H9 (cell line): ENCODE measurements at regions not wholly inside any gene's neighbourhood (a gene's known extent, or its start where the extent isn't known, plus 50 kb on each side); places are given as distances from the start of the nearest gene placed in this dataset.

Experiments
- DNase-seq: peaks from one replicate; pipeline ENCODE4 v3.0.0-alpha.2; 2017
- H2AFZ ChIP-seq: one replicate; pipeline ENCODE4 v1.6.1; 2013; ENCODE audit warnings: mild to moderate bottlenecking, low read length, control low read depth, moderate library complexity
- H2AK5ac ChIP-seq: 2 replicates; pipeline ENCODE4 v1.6.1; 2013; ENCODE audit warnings: low read length, control low read depth, mixed read lengths; ENCODE audit not compliant: insufficient read length
- H2BK120ac ChIP-seq: one replicate; pipeline ENCODE4 v1.6.1; 2013; ENCODE audit warnings: low read depth, mild to moderate bottlenecking, low read length, control low read depth, inconsistent platforms; ENCODE audit not compliant: poor library complexity, severe bottlenecking
- H2BK12ac ChIP-seq: 2 replicates; pipeline ENCODE4 v1.6.1; 2013; ENCODE audit warnings: low read length, control low read depth, mixed read lengths, low read depth; ENCODE audit not compliant: insufficient read length
- H2BK15ac ChIP-seq: 2 replicates; pipeline ENCODE4 v1.6.1; 2013; ENCODE audit warnings: low read depth, low read length, control low read depth
- H2BK20ac ChIP-seq: one replicate; pipeline ENCODE4 v1.6.1; 2013; ENCODE audit warnings: low read depth, mild to moderate bottlenecking, low read length, control low read depth, inconsistent platforms; ENCODE audit not compliant: poor library complexity, severe bottlenecking
- H2BK5ac ChIP-seq: 2 replicates; pipeline ENCODE4 v1.6.1; 2013; ENCODE audit warnings: low read length, control low read depth, mixed read lengths; ENCODE audit not compliant: insufficient read length
- H3K14ac ChIP-seq: 2 replicates; pipeline ENCODE4 v1.6.1; 2013; ENCODE audit warnings: low read length, control low read depth; ENCODE audit not compliant: insufficient read depth
- H3K18ac ChIP-seq: 2 replicates; pipeline ENCODE4 v1.6.1; 2013; ENCODE audit warnings: low read depth, mild to moderate bottlenecking, mixed read lengths, low read length, control low read depth; ENCODE audit not compliant: insufficient read length
- H3K23ac ChIP-seq: 2 replicates; pipeline ENCODE4 v1.6.1; 2013; ENCODE audit warnings: low read length, control low read depth, mixed read lengths, low read depth; ENCODE audit not compliant: insufficient read length
- H3K23me2 ChIP-seq: 2 replicates; pipeline ENCODE4 v1.6.1; 2013; ENCODE audit warnings: low read depth, mild to moderate bottlenecking, mixed read lengths, low read length, control low read depth; ENCODE audit not compliant: insufficient read length, poor library complexity, severe bottlenecking
- H3K27ac ChIP-seq: 2 replicates; pipeline ENCODE4 v1.5.1; 2013; ENCODE audit warnings: low read length, control low read depth, mixed read lengths, low read depth; ENCODE audit not compliant: insufficient read length
- H3K27me3 ChIP-seq: 2 replicates; pipeline ENCODE4 v1.6.1; 2013; ENCODE audit warnings: low read length, control low read depth, inconsistent platforms; ENCODE audit not compliant: insufficient read depth
- H3K4ac ChIP-seq: 2 replicates; pipeline ENCODE4 v1.6.1; 2013; ENCODE audit warnings: low read depth, mild to moderate bottlenecking, control low read depth, inconsistent platforms, low read length, moderate library complexity
- H3K4me1 ChIP-seq: 2 replicates; pipeline ENCODE4 v1.6.1; 2013; ENCODE audit warnings: low read length, control low read depth, inconsistent platforms; ENCODE audit not compliant: insufficient read depth
- H3K4me2 ChIP-seq: 2 replicates; pipeline ENCODE4 v1.6.1; 2013; ENCODE audit warnings: low read length, control low read depth, mixed read lengths; ENCODE audit not compliant: insufficient read length, insufficient read depth
- H3K56ac ChIP-seq: 2 replicates; pipeline ENCODE4 v1.6.1; 2013; ENCODE audit warnings: low read depth, mild to moderate bottlenecking, mixed read lengths, low read length, control low read depth; ENCODE audit not compliant: insufficient read length
- H3K79me1 ChIP-seq: 2 replicates; pipeline ENCODE4 v1.6.1; 2013; ENCODE audit warnings: low read depth, mild to moderate bottlenecking, moderate library complexity, low read length, control low read depth, inconsistent platforms; ENCODE audit not compliant: insufficient read depth, poor library complexity, severe bottlenecking
- H3K79me2 ChIP-seq: 2 replicates; pipeline ENCODE4 v1.6.1; 2013; ENCODE audit warnings: low read length, control low read depth, inconsistent platforms; ENCODE audit not compliant: insufficient read depth
- H3K9ac ChIP-seq: 2 replicates; pipeline ENCODE4 v1.6.1; 2013; ENCODE audit warnings: low read length, control low read depth, mixed read lengths; ENCODE audit not compliant: insufficient read length; ENCODE audit errors: extremely low read depth
- H3K9me3 ChIP-seq: one replicate; pipeline ENCODE4 v1.6.1; 2013; ENCODE audit warnings: low read depth, low read length, inconsistent platforms; ENCODE audit not compliant: control insufficient read depth
- H3T11ph ChIP-seq: one replicate; pipeline ENCODE4 v1.6.1; 2013; ENCODE audit warnings: mild to moderate bottlenecking, low read length, control low read depth, inconsistent platforms
- H4K20me1 ChIP-seq: one replicate; pipeline ENCODE4 v1.6.1; 2013; ENCODE audit not compliant: control insufficient read depth, insufficient read length, insufficient read depth
- H4K5ac ChIP-seq: 2 replicates; pipeline ENCODE4 v1.6.1; 2013; ENCODE audit warnings: low read depth, mild to moderate bottlenecking, mixed read lengths, low read length, control low read depth; ENCODE audit not compliant: insufficient read length
- H4K8ac ChIP-seq: replicated peaks from 2 replicates; pipeline ENCODE4 v1.6.1; 2013; ENCODE audit warnings: low read length, control low read depth, mixed read lengths, low read depth; ENCODE audit not compliant: insufficient read length
- H4K91ac ChIP-seq: 2 replicates; pipeline ENCODE4 v1.6.1; 2013; ENCODE audit warnings: low read depth, mild to moderate bottlenecking, moderate library complexity, mixed read lengths, low read length, control low read depth; ENCODE audit not compliant: insufficient read length
- H3K27ac Mint-ChIP-seq, 3 experiments: 2 replicates in 2 of 3; 3 replicates in 1 of 3; pipeline ENCODE4 v1.8.0; 2020 to 2021; ENCODE audit warnings: mixed read lengths in 3 of 3, mild to moderate bottlenecking in 1 of 3, moderate library complexity in 1 of 3
- H3K27me3 Mint-ChIP-seq: 2 replicates; pipeline ENCODE4 v1.8.0; 2021; ENCODE audit warnings: low read depth, mild to moderate bottlenecking, moderate library complexity, mixed read lengths
- H3K36me3 Mint-ChIP-seq, 3 experiments: 2 replicates in 2 of 3; 3 replicates in 1 of 3; pipeline ENCODE4 v1.8.0; 2020 to 2021; ENCODE audit warnings: low read depth in 3 of 3, mixed read lengths in 3 of 3; ENCODE audit not compliant: insufficient read depth in 1 of 3
- H3K4me1 Mint-ChIP-seq, 2 experiments: 2 replicates each; pipeline ENCODE4 v1.8.0; 2020; ENCODE audit warnings: mixed read lengths in 2 of 2
- H3K4me3 Mint-ChIP-seq, 2 experiments: 2 replicates in 1 of 2; 3 replicates in 1 of 2; pipeline ENCODE4 v1.8.0; 2020 to 2021; ENCODE audit warnings: mild to moderate bottlenecking in 2 of 2, mixed read lengths in 2 of 2, moderate library complexity in 1 of 2
- H3K9me3 Mint-ChIP-seq, 2 experiments: 2 replicates in 1 of 2; 3 replicates in 1 of 2; pipeline ENCODE4 v1.8.0; 2020; ENCODE audit warnings: mild to moderate bottlenecking in 2 of 2, mixed read lengths in 2 of 2, moderate library complexity in 1 of 2
- WGBS: extraction: QIAGEN DNeasy Blood & Tissue Kit; methylation state at CpG from one replicate; pipeline ENCODE4 v1.1.7; 2013; ENCODE audit warnings: missing lambda C conversion rate, low lambda C conversion rate, mixed read lengths; ENCODE audit not compliant: insufficient read length; ENCODE audit errors: extremely low coverage; 5-methylcytosine and 5-hydroxymethylcytosine counted together
- TF ChIP-seq, protein P1 (sequence below): fragments of 200-600 bp; sonication (generic); conservative IDR thresholded peaks from 3 replicates; pipeline ENCODE4 v1.8.0; 2021; ENCODE audit warnings: antibody characterized with exemption, mild to moderate bottlenecking

GRCh38 chr5:172570594-172571334 is 70.3 kb upstream of the NEURL1B start:
- H3K27me3 ChIP-seq, result no peaks in the 10 kb centered on the region
- no peak overlapping the region for H4K8ac ChIP-seq
- H2BK15ac ChIP-seq, result no peak overlapping the region
- no peaks in the 10 kb centered on the region for H3K79me1 ChIP-seq
- no peak overlapping the region for H3K14ac ChIP-seq
- Mint-ChIP-seq H3K27me3 (peaks cover 11% of the 10 kb centered on the region), H3K9me3 (no peaks in the 10 kb centered on the region; a peak in 1 of 5 replicates), H3K27ac (no peak overlapping the region; a peak in 1 of 7 replicates), H3K4me1 (peaks cover 45 to 62% of the 10 kb centered on the region in 2 experiments), H3K36me3 (peaks cover 0 to 5% (median 0%) of the 10 kb centered on the region in 3 experiments; a peak in 1 of 7 replicates), H3K4me3 (no peak overlapping the region)
- no peak overlapping the region for H3K4ac ChIP-seq
- peaks cover 5% of the 10 kb centered on the region; the same call in 1 of the 2 replicates for H3K4me1 ChIP-seq
- H2BK12ac ChIP-seq, result no peak overlapping the region
- no peak overlapping the region for H3K9ac ChIP-seq
- no peak overlapping the region for H2AFZ ChIP-seq
- no peak overlapping the region for H3T11ph ChIP-seq
- no peak overlapping the region for H4K5ac ChIP-seq
- no peak overlapping the region for H3K27ac ChIP-seq
- TF ChIP-seq, protein P1, sequence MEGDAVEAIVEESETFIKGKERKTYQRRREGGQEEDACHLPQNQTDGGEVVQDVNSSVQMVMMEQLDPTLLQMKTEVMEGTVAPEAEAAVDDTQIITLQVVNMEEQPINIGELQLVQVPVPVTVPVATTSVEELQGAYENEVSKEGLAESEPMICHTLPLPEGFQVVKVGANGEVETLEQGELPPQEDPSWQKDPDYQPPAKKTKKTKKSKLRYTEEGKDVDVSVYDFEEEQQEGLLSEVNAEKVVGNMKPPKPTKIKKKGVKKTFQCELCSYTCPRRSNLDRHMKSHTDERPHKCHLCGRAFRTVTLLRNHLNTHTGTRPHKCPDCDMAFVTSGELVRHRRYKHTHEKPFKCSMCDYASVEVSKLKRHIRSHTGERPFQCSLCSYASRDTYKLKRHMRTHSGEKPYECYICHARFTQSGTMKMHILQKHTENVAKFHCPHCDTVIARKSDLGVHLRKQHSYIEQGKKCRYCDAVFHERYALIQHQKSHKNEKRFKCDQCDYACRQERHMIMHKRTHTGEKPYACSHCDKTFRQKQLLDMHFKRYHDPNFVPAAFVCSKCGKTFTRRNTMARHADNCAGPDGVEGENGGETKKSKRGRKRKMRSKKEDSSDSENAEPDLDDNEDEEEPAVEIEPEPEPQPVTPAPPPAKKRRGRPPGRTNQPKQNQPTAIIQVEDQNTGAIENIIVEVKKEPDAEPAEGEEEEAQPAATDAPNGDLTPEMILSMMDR, result no peak
- WGBS, result 100% methylated on average over 2 of the region's 3 CpGs
- H3K23ac ChIP-seq, result no peak overlapping the region
- H2AK5ac ChIP-seq, result no peak overlapping the region
- H3K56ac ChIP-seq, result no peak overlapping the region
- H3K23me2 ChIP-seq, result no peaks in the 10 kb centered on the region
- H3K4me2 ChIP-seq, result no peak overlapping the region
- no peak for DNase-seq
- no peak overlapping the region for H2BK120ac ChIP-seq
- H4K20me1 ChIP-seq, result no peaks in the 10 kb centered on the region
- H3K79me2 ChIP-seq, result no peaks in the 10 kb centered on the region
- no peak overlapping the region for H3K18ac ChIP-seq
- H2BK5ac ChIP-seq, result no peak overlapping the region
- H2BK20ac ChIP-seq, result no peak overlapping the region
- no peaks in the 10 kb centered on the region for H3K9me3 ChIP-seq
- H4K91ac ChIP-seq, result no peak overlapping the region
